K562 (cell line): ENCODE measurements at regions not wholly inside any gene's neighbourhood (a gene's known extent, or its start where the extent isn't known, plus 50 kb on each side); places are given as distances from the start of the nearest gene placed in this dataset.

ENCODE experiments used
- ATAC-seq: fragments of 200-7000 bp; cut with Tn5 transposase; 3 replicates; pipeline ENCODE4 v1.9.1; 2020; ENCODE audit warnings: moderate library complexity
- BruUV-seq: library from RNA; stranded (reverse); fragments of 400-500 nt; replicated peaks from 2 replicates; lab custom pipeline; 2021; lab: Mats Ljungman, UMichigan
- CTCF ChIA-PET: fragments of 300-600 bp; formaldehyde crosslinking; extraction: SDS; loops from one replicate; lab custom pipeline; 2021; ENCODE audit warnings: low intra/inter-chr PET ratio; lab: Yijun Ruan, JAX
- POLR2A ChIA-PET: fragments of 300-600, 350-650 bp; sonication (Branson Sonifier 250); formaldehyde crosslinking; extraction: SDS; loops from one replicate; lab custom pipeline; 2021; ENCODE audit warnings: antibody characterized with exemption, inconsistent platforms; lab: Yijun Ruan, JAX
- DNase-seq, 4 experiments: peaks; one replicate each; pipeline versions ENCODE4 v3.0.0 to v3.0.0-alpha.2; 2011 to 2018; ENCODE audit warnings: low spot score in 3 of 4, mixed read lengths in 3 of 4; ENCODE audit errors: extremely low read depth in 1 of 4
- FAIRE-seq: peaks from 2 replicates; lab custom pipeline; 2011; peaks lifted over from hg19 to GRCh38; lab: Jason Lieb, UNC
- H2AFZ ChIP-seq: 2 replicates; pipeline ENCODE4 v1.6.0; 2011; ENCODE audit warnings: low read depth, low read length, control low read depth, inconsistent platforms
- H3K27ac ChIP-seq: fragments of 200-600 bp; 3 replicates; pipeline ENCODE4 v1.8.0; 2011; ENCODE audit warnings: low read depth, mild to moderate bottlenecking, control low read depth, inconsistent platforms, low read length, moderate library complexity, mixed read lengths; ENCODE audit errors: extremely low read depth
- H3K27me3 ChIP-seq, 2 experiments: fragments of 300-600 bp in 1 of 2; 2 replicates in 1 of 2; 3 replicates in 1 of 2; pipeline versions ENCODE4 v1.6.0 to v1.8.0; 2011; ENCODE audit warnings: inconsistent platforms in 2 of 2, low read length in 2 of 2, mild to moderate bottlenecking in 1 of 2, mixed read lengths in 1 of 2, moderate library complexity in 1 of 2; ENCODE audit not compliant: control insufficient read depth in 2 of 2, insufficient read depth in 2 of 2
- H3K36me3 ChIP-seq: fragments of 300-600 bp; 3 replicates; pipeline ENCODE4 v1.8.0; 2011; ENCODE audit warnings: mild to moderate bottlenecking, low read length, inconsistent platforms; ENCODE audit not compliant: control insufficient read depth, insufficient read depth
- H3K4me1 ChIP-seq, 2 experiments: fragments of 200-600 bp in 1 of 2; replicated peaks in 1 of 2; 2 replicates in 1 of 2; 3 replicates in 1 of 2; pipeline versions ENCODE4 v1.5.1 to v1.8.0; 2011; ENCODE audit warnings: inconsistent platforms in 2 of 2, low read length in 2 of 2, mild to moderate bottlenecking in 1 of 2, mixed read lengths in 1 of 2, moderate library complexity in 1 of 2; ENCODE audit not compliant: control insufficient read depth in 2 of 2, insufficient read depth in 2 of 2
- H3K4me2 ChIP-seq: 2 replicates; pipeline ENCODE4 v1.6.1; 2011; ENCODE audit warnings: low read length, control low read depth, inconsistent platforms, mixed read lengths; ENCODE audit not compliant: insufficient read depth
- H3K4me3 ChIP-seq: fragments of 200-600 bp; sonication (generic), shearing (Covaris generic); 2 replicates; pipeline ENCODE4 v1.5.1; 2016; ENCODE audit warnings: control low read depth, inconsistent platforms
- H3K79me2 ChIP-seq: fragments of 200-600 bp; 3 replicates; pipeline ENCODE4 v1.8.0; 2011; ENCODE audit warnings: low read length, inconsistent platforms; ENCODE audit not compliant: control insufficient read depth, insufficient read depth
- H3K9ac ChIP-seq, 2 experiments: 2 replicates each; pipeline versions ENCODE4 v1.6.0 to v1.6.1; 2011; ENCODE audit warnings: low read depth in 2 of 2, low read length in 2 of 2, control low read depth in 1 of 2, inconsistent platforms in 1 of 2, mild to moderate bottlenecking in 1 of 2, mixed read lengths in 1 of 2; ENCODE audit not compliant: insufficient read depth in 1 of 2
- H3K9me1 ChIP-seq: one replicate; pipeline ENCODE4 v1.6.0; 2011; ENCODE audit warnings: inconsistent platforms, mild to moderate bottlenecking, low read length, moderate library complexity; ENCODE audit not compliant: control insufficient read depth, insufficient read depth
- H3K9me3 ChIP-seq: replicated peaks from 2 replicates; pipeline ENCODE4 v1.5.1; 2011; ENCODE audit warnings: low read depth, low read length, inconsistent platforms; ENCODE audit not compliant: control insufficient read depth, insufficient read depth
- H4K20me1 ChIP-seq: replicated peaks from 2 replicates; pipeline ENCODE4 v1.6.1; 2011; ENCODE audit warnings: low read length, inconsistent platforms, mixed read lengths; ENCODE audit not compliant: control insufficient read depth, insufficient read depth
- HDAC2 ChIP-seq: fragments of 450-650 bp; IDR thresholded peaks from 2 replicates; pipeline ENCODE4 v1.6.1; 2016; ENCODE audit warnings: mild to moderate bottlenecking
- MCM2 ChIP-seq: fragments of 450-650 bp; IDR thresholded peaks from 2 replicates; pipeline ENCODE4 v1.6.1; 2017; ENCODE audit warnings: low read depth, mild to moderate bottlenecking
- NEUROD1 ChIP-seq: fragments of 150-350 bp; IDR thresholded peaks from 2 replicates; pipeline ENCODE4 v1.6.1; 2014; ENCODE audit warnings: borderline replicate concordance, low read length, low read depth; ENCODE audit not compliant: partially characterized antibody
- RAD21 ChIP-seq, 2 experiments: fragments of 250-450 bp in 1 of 2; fragments of 450-650 bp in 1 of 2; sonication (Bioruptor Pico) in 1 of 2; formaldehyde crosslinking in 1 of 2; IDR thresholded peaks in 1 of 2; conservative IDR thresholded peaks in 1 of 2; 2 replicates each; pipeline versions ENCODE4 v1.4.0 to v1.8.0; 2020 to 2022; ENCODE audit warnings: mild to moderate bottlenecking in 2 of 2, moderate library complexity in 1 of 2
- SAFB ChIP-seq: fragments of 200-400 bp; formaldehyde crosslinking; IDR thresholded peaks from 2 replicates; pipeline ENCODE4 v1.6.1; 2017; ENCODE audit warnings: low read depth, low read length, borderline replicate concordance
- U2AF1 ChIP-seq: fragments of 200-400 bp; formaldehyde crosslinking; optimal IDR thresholded peaks from 2 replicates; pipeline ENCODE3; 2017; ENCODE audit warnings: mild to moderate bottlenecking, low read depth, low read length, moderate library complexity
- ZNF3 ChIP-seq: fragments of 250-450 bp; sonication (Bioruptor Pico); IDR thresholded peaks from 2 replicates; pipeline ENCODE4 v1.5.0; 2021; ENCODE audit warnings: mild to moderate bottlenecking, moderate library complexity
- ZNF583 ChIP-seq: fragments of 250-450 bp; sonication (Bioruptor Pico); IDR thresholded peaks from 2 replicates; pipeline ENCODE4 v1.4.0; 2020
- ZNF699 ChIP-seq: fragments of 250-450 bp; sonication (Bioruptor Pico); IDR thresholded peaks from 2 replicates; pipeline ENCODE4 v1.8.0; 2021; ENCODE audit warnings: mild to moderate bottlenecking, moderate library complexity; ENCODE audit not compliant: insufficient replicate concordance
- ZNF76 ChIP-seq: fragments of 250-450 bp; sonication (Bioruptor Pico); IDR thresholded peaks from 2 replicates; pipeline ENCODE4 v1.4.0; 2020; ENCODE audit warnings: mild to moderate bottlenecking, moderate library complexity, borderline replicate concordance
- WGBS: fragments of 100-300 bp; shearing (Covaris generic); methylation state at CpG from one replicate; pipeline ENCODE4 v1.1.6; 2016; ENCODE audit warnings: low coverage, mixed read lengths; ENCODE audit not compliant: insufficient coverage; ENCODE audit errors: missing lambda C conversion rate; 5-methylcytosine and 5-hydroxymethylcytosine counted together
- in situ Hi-C: fragments of 300-500 bp; cut with MboI; formaldehyde crosslinking; loops from 4 replicates; pipeline ENCODE4 v1.15.0; 2018; ENCODE audit warnings: inconsistent platforms, mixed read lengths
- intact Hi-C: fragments of 100-400 bp; cut with micrococcal nuclease; formaldehyde crosslinking; loops from 2 replicates; pipeline ENCODE4 v1.14.2; 2022
- TF ChIP-seq, protein P1 (sequence below), 2 experiments: IDR thresholded peaks; 2 replicates each; pipeline ENCODE4 v1.6.1; 2012; ENCODE audit warnings: improper control_type of control experiment in 2 of 2, low read depth in 2 of 2, low read length in 2 of 2, borderline replicate concordance in 1 of 2
- TF ChIP-seq, protein P2 (sequence below): IDR thresholded peaks from 2 replicates; pipeline ENCODE4 v1.6.1; 2012; ENCODE audit warnings: low read depth, low read length, improper control_type of control experiment, borderline replicate concordance

DNA sequence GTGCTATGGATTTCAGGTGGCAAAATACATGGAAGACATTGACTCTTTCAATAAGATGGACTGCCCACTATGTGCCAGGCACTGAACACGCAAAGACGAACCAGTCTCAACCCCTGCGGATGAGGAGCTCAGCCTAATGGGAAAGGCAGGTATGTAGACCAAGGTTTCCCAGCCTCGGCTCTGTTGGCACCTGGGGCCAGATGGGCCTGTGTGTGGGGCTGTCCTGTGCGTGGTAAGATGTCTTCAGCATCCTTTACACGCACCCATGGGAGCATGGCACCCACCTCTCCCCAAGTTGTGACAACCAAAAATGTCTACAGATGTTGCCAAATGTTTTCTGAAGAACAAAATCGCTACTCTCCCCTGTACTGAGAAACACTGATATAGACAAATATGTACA is 82.6 kb upstream of the FOXQ1 start:
- 0 out of 2 replicates have a peak, but pooled peaks cover 3% of the 10 kb centered on the region for H4K20me1 ChIP-seq
- no peak overlapping the region for H3K9ac ChIP-seq
- H3K79me2 ChIP-seq, result no peaks in the 10 kb centered on the region
- no peak overlapping the region for H3K4me2 ChIP-seq
- H3K9me1 ChIP-seq, result no peaks in the 10 kb centered on the region
- H3K9me3 ChIP-seq, result no peaks in the 10 kb centered on the region
- H2AFZ ChIP-seq, result no peak overlapping the region
- 0% methylated on average over 7 of the region's 7 CpGs for WGBS
- H3K4me1 ChIP-seq, result no peaks in the 10 kb centered on the region
- ChIA-PET POLR2A (no interaction called here), CTCF (no interaction called here)
- no peaks in the 10 kb centered on the region for H3K36me3 ChIP-seq
- H3K27me3 ChIP-seq, result peaks cover 13 to 51% of the 10 kb centered on the region in 2 experiments; a peak in 4 of 5 replicates
- TF ChIP-seq ZNF583 (CRISPR knock-in tag) (no peak), SAFB (no peak), HDAC2 (no peak), RAD21 (CRISPR knock-in tag; conservative IDR thresholded peaks at IDR 0.05 in 1 of 2, IDR thresholded peaks at IDR 0.05 in 1 of 2) (no peak), ZNF699 (CRISPR knock-in tag) (no peak), ZNF3 (CRISPR knock-in tag) (no peak), ZNF76 (CRISPR knock-in tag) (no peak), NEUROD1 (no peak), U2AF1 (no peak), MCM2 (no peak)
- TF ChIP-seq, protein P1, sequence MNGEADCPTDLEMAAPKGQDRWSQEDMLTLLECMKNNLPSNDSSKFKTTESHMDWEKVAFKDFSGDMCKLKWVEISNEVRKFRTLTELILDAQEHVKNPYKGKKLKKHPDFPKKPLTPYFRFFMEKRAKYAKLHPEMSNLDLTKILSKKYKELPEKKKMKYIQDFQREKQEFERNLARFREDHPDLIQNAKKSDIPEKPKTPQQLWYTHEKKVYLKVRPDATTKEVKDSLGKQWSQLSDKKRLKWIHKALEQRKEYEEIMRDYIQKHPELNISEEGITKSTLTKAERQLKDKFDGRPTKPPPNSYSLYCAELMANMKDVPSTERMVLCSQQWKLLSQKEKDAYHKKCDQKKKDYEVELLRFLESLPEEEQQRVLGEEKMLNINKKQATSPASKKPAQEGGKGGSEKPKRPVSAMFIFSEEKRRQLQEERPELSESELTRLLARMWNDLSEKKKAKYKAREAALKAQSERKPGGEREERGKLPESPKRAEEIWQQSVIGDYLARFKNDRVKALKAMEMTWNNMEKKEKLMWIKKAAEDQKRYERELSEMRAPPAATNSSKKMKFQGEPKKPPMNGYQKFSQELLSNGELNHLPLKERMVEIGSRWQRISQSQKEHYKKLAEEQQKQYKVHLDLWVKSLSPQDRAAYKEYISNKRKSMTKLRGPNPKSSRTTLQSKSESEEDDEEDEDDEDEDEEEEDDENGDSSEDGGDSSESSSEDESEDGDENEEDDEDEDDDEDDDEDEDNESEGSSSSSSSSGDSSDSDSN (IDR thresholded peaks at IDR 0.05; ENCODE audit: borderline replicate concordance in 1 of 2, low read depth in 2 of 2, low read length in 2 of 2), result no peak
- TF ChIP-seq, protein P2, sequence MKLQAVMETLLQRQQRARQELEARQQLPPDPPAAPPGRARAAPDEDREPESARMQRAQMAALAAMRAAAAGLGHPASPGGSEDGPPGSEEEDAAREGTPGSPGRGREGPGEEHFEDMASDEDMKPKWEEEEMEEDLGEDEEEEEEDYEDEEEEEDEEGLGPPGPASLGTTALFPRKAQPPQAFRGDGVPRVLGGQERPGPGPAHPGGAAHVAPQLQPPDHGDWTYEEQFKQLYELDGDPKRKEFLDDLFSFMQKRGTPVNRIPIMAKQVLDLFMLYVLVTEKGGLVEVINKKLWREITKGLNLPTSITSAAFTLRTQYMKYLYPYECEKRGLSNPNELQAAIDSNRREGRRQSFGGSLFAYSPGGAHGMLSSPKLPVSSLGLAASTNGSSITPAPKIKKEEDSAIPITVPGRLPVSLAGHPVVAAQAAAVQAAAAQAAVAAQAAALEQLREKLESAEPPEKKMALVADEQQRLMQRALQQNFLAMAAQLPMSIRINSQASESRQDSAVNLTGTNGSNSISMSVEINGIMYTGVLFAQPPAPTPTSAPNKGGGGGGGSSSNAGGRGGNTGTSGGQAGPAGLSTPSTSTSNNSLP, result no peak
- FAIRE-seq, result no peak
- in situ Hi-C loops (no loop called here), intact Hi-C loops (no loop called here)
- H3K27ac ChIP-seq, result no peak overlapping the region
- DNase-seq, result no peak
- H3K4me3 ChIP-seq, result no peak overlapping the region
- BruUV-seq, result no TSS peak
- no peak for ATAC-seq
